Testis (tissue), 2 donors: ENCODE measurements at regions not wholly inside any gene's neighbourhood (a gene's known extent, or its start where the extent isn't known, plus 50 kb on each side); places are given as distances from the start of the nearest gene placed in this dataset.

Experiments used
- CTCF ChIP-seq, 3 experiments: fragments of 450-650 bp in 2 of 3; fragments of 200-600 bp in 1 of 3; sonication (generic) in 1 of 3; IDR thresholded peaks; one replicate each; pipeline ENCODE4 v1.5.1; 2016 to 2019; ENCODE audit warnings: antibody characterized with exemption in 3 of 3, mild to moderate bottlenecking in 2 of 3, moderate library complexity in 1 of 3
- POLR2A ChIP-seq: fragments of 450-650 bp; IDR thresholded peaks from one replicate; pipeline ENCODE4 v1.6.1; 2017; ENCODE audit warnings: antibody characterized with exemption, mild to moderate bottlenecking, moderate library complexity

- TF ChIP-seq POLR2A (no peak), CTCF (IDR thresholded peaks at IDR 0.05) (no peak)
These were observed 252.3 kb upstream of the FGGY start for GRCh38 chr1:59044535-59045121.
